ENCODE measurements at regions not wholly inside any gene's neighbourhood (a gene's known extent, or its start where the extent isn't known, plus 50 kb on each side); places are given as distances from the start of the nearest gene placed in this dataset.

DNA sequence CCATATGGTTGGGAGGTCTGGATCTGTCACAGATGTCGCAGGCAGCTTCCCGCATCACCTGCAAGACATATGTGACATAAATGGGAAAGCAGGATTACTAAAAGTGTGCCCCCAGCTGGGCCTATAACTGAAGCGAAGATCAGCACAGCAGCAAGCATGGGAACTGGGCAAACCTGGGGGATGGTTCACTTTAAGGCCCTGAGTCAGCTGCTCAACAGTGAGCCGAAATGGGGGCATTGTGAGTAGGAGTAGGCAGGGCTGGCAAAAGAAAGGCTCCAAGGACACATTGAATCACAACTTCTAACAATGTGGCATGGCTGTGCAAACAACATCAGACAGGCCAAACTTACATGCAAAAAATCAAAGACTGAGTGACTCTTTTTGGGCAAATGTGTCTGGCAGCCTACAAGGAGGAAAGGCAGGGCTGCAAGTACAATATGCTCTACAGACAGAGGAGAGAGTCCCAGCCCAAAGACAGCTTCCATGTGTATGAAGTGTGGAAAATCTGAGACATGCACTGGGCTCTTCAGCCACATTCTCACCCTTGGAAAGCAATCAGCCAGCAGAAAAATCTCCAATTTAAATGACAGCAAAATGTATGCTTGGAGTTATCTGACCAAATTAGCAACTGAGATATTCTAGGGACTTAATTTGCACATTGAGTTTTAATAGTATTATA, 531.0 kb upstream of the MMS22L start:
- H3K4me3 ChIP-seq (ENCODE audit: low read depth, low read length), result no peak overlapping the region
- TF ChIP-seq, protein P1, sequence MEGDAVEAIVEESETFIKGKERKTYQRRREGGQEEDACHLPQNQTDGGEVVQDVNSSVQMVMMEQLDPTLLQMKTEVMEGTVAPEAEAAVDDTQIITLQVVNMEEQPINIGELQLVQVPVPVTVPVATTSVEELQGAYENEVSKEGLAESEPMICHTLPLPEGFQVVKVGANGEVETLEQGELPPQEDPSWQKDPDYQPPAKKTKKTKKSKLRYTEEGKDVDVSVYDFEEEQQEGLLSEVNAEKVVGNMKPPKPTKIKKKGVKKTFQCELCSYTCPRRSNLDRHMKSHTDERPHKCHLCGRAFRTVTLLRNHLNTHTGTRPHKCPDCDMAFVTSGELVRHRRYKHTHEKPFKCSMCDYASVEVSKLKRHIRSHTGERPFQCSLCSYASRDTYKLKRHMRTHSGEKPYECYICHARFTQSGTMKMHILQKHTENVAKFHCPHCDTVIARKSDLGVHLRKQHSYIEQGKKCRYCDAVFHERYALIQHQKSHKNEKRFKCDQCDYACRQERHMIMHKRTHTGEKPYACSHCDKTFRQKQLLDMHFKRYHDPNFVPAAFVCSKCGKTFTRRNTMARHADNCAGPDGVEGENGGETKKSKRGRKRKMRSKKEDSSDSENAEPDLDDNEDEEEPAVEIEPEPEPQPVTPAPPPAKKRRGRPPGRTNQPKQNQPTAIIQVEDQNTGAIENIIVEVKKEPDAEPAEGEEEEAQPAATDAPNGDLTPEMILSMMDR (IDR thresholded peaks at IDR 0.05; ENCODE audit: low read depth, low read length, missing control alignments), result no peak
- DNase-seq (ENCODE audit: low read depth), result no peak

DNA sequence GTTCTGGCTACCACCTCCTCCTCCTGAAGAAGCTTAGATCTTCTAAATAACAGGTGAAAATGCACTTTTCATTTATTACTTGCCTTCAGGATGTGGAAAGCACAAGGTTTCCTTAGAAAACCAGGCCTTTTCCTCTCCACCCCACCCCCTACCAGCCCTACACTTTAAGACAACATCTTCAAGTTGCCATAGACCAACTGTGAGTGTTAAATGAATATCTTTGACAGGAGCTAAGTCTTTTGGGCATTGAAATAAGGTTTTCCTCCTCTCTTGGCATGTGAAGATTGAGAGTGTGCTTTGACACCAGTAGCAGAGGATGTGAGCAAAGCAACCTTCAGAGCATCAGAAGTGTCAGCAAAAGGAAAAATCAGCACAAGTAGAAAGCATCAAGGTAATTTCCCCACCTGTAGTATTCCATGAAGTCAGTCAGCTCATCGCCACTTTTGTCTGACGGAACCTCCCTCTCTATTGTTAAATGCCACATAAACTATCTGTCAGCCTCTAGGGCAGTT, 532.3 kb upstream of the MMS22L start:
- TF ChIP-seq, protein P1 (IDR thresholded peaks at IDR 0.05; ENCODE audit: low read depth, low read length, missing control alignments), result no peak
- DNase-seq (ENCODE audit: low read depth), result no peak
- H3K4me3 ChIP-seq (ENCODE audit: low read depth, low read length), result no peak overlapping the region

DNA sequence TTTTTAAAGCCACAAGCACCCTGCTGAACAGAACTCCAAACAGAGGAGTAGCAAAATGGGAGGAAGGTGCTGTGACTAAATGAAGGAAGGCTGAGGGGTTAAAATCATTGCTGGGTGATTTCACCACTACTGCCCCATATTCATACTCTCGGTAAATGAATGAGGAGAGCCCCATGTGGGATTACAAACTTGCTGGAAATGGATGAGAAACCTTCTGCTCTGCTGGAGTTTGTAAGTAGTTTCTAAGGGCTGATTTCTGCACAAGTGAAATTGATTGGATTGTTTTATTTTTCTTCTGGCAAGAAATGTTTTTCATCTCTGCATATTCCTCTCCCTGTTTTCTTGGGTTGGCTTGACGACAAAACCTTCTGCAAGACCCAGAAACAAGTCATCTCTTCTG, 533.5 kb upstream of the MMS22L start:
- DNase-seq (ENCODE audit: low read depth), result no peak
- TF ChIP-seq, protein P1 (IDR thresholded peaks at IDR 0.05; ENCODE audit: low read depth, low read length, missing control alignments), result no peak

DNA sequence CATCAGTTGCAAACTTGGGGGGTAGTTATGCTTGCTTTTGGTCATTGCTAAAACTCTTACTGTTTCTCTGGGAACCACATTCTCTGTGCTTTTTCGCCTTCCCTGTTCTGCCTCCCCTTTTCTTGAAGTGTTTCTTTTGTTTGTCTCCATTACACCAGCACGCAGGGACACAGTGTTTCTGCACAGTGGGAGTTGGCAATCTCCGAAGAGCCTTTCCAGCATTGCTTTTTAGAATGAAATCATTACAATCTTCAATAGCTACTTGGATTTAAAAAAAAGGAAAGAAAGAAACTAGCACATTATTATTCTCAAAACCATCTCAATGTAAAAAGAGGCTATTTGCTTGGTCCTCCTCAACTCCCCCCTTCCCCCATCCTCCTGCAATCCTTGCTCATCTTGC, 536.7 kb upstream of the MMS22L start:
- DNase-seq (ENCODE audit: low read depth), result no peak
- TF ChIP-seq, protein P1 (IDR thresholded peaks at IDR 0.05; ENCODE audit: low read depth, low read length, missing control alignments), result no peak
- no peak overlapping the region for H3K4me3 ChIP-seq (ENCODE audit: low read depth, low read length)

More for the DNA sequence above, 533.5 kb upstream of the MMS22L start:
- no peak overlapping the region for H3K4me3 ChIP-seq (ENCODE audit: low read depth, low read length)

DNA sequence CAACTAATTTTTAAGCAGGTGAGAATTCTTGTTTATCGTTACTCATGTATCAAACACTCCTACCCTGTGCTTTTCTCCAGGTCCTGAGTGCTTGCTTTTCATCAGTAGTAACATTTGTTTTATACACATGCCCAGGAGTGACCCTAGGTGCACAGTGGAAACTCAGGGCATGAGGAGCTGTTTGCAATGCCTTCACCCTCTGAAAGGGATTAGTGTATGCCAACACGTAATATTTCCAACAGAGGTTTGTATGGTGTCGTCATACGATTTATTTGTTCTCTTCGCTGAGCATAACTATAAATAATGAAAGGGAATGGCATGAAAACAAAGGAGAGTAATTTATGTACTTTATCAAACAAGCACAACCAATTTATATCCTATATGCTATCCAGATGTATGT, 537.4 kb upstream of the MMS22L start:
- TF ChIP-seq, protein P1 (IDR thresholded peaks at IDR 0.05; ENCODE audit: low read depth, low read length, missing control alignments), result no peak
- no peak for DNase-seq (ENCODE audit: low read depth)

DNA sequence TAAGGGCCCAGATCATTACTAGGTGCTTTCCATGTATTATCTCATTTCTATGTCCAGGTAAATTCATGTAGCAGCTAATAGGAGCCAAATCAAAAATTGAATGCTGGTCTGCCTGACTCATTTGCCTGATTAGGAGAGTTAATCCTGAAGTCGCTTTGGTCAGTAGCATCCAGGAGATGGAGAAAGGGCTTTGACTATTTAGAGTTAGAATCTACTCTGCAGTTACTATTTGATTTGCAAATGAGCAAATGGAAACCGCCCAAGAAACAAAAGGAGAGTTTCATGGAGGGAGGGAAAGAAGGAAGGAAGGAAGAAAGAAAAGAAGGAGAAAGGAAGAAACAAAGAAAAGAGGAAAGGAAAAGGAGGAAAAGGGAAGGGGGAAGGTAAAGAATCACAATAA, 539.6 kb upstream of the MMS22L start:
- H3K4me3 ChIP-seq (ENCODE audit: low read depth, low read length), result no peak overlapping the region
- TF ChIP-seq, protein P1 (IDR thresholded peaks at IDR 0.05; ENCODE audit: low read depth, low read length, missing control alignments), result no peak
- no peak for DNase-seq (ENCODE audit: low read depth)

More for the DNA sequence above, 537.4 kb upstream of the MMS22L start:
- no peak overlapping the region for H3K4me3 ChIP-seq (ENCODE audit: low read depth, low read length)

DNA sequence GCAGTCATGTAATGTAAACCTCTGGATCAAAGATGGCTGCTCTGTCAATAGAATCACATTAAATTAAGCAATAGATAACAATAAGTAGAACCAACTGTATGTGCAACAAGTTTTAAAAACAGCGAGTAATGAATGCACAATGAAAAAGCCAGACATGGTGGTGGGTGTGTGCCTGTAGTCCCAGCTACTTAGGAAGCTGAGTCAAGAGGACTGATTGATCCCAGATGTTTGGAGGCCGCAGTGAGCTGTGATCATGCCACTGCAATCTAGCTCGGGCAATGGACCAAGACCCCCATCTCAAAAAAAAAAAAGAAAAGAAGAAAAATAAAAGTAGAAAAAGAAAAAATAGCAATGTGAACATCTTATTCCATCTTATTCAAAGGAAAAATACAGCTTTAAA, 558.7 kb upstream of the MMS22L start:
- DNase-seq (ENCODE audit: low read depth), result no peak
- TF ChIP-seq, protein P1 (IDR thresholded peaks at IDR 0.05; ENCODE audit: low read depth, low read length, missing control alignments), result no peak
- no peak overlapping the region for H3K4me3 ChIP-seq (ENCODE audit: low read depth, low read length)
